GM19328 (cell line): ENCODE measurements at regions not wholly inside any gene's neighbourhood (a gene's known extent, or its start where the extent isn't known, plus 50 kb on each side); places are given as distances from the start of the nearest gene placed in this dataset.
"Not testable (repeated sequence)": the region's sequence is repeated elsewhere in the genome, so short reads cannot be mapped to it uniquely, and the experiment has no call there.

Experiments
- ATAC-seq: cut with Tn5 transposase; IDR thresholded peaks from one replicate; pipeline ENCODE4 v1.9.1; 2021; ENCODE audit warnings: mild to moderate bottlenecking, moderate library complexity; ENCODE audit not compliant: unreplicated experiment

GRCh38 chr4:149211876-149212275 lies 603.8 kb downstream of the IQCM start:
- ATAC-seq, result no peak

GRCh38 chr4:149203256-149204001 lies 612.2 kb downstream of the IQCM start:
- ATAC-seq, result no peak

GRCh38 chr4:149202117-149202516 lies 613.5 kb downstream of the IQCM start:
- no peak for ATAC-seq

GRCh38 chr4:149199594-149199993 lies 616.0 kb downstream of the IQCM start:
- no peak for ATAC-seq

- no peak for ATAC-seq
Observed at GRCh38 chr4:149194061-149194460, 621.6 kb downstream of the IQCM start.

- no peak for ATAC-seq
Observed at GRCh38 chr4:149187726-149188125, 627.9 kb downstream of the IQCM start.

GRCh38 chr4:149183638-149184037 lies 632.0 kb downstream of the IQCM start:
- ATAC-seq, result no peak

- ATAC-seq, result not testable (repeated sequence)
Observed at GRCh38 chr4:149181459-149181858, 634.2 kb downstream of the IQCM start.

GRCh38 chr4:149176039-149176438 lies 639.6 kb downstream of the IQCM start:
- no peak for ATAC-seq

- no peak for ATAC-seq
Observed at GRCh38 chr4:149175549-149175948, 640.1 kb downstream of the IQCM start.

GRCh38 chr4:149173241-149174013 lies 642.2 kb downstream of the IQCM start:
- ATAC-seq, result no peak

GRCh38 chr4:149168645-149169044 lies 647.0 kb downstream of the IQCM start:
- no peak for ATAC-seq

GRCh38 chr4:149166876-149167275 lies 648.8 kb downstream of the IQCM start:
- ATAC-seq, result no peak

- no peak for ATAC-seq
Observed at GRCh38 chr4:149166365-149166764, 649.3 kb downstream of the IQCM start.

GRCh38 chr4:149164282-149164681 lies 651.4 kb downstream of the IQCM start:
- ATAC-seq, result no peak

- no peak for ATAC-seq
Observed at GRCh38 chr4:149161247-149161646, 654.4 kb downstream of the IQCM start.

GRCh38 chr4:149160370-149160769 lies 655.3 kb downstream of the IQCM start:
- no peak for ATAC-seq

GRCh38 chr4:149158817-149159216 lies 656.8 kb downstream of the IQCM start:
- no peak for ATAC-seq

GRCh38 chr4:149145803-149146202 lies 669.8 kb downstream of the IQCM start:
- no peak for ATAC-seq

- ATAC-seq, result no peak
Observed at GRCh38 chr4:149144060-149144459, 671.6 kb downstream of the IQCM start.

- ATAC-seq, result no peak
Observed at GRCh38 chr4:149141391-149141790, 674.3 kb downstream of the IQCM start.

GRCh38 chr4:149140841-149141240 lies 674.8 kb downstream of the IQCM start:
- no peak for ATAC-seq
